GM19023 (cell line): ENCODE measurements at regions not wholly inside any gene's neighbourhood (a gene's known extent, or its start where the extent isn't known, plus 50 kb on each side); places are given as distances from the start of the nearest gene placed in this dataset.
"Not testable (repeated sequence)": the region's sequence is repeated elsewhere in the genome, so short reads cannot be mapped to it uniquely, and the experiment has no call there.

ENCODE experiments used
- ATAC-seq: cut with Tn5 transposase; IDR thresholded peaks from one replicate; pipeline ENCODE4 v1.9.1; 2021; ENCODE audit warnings: mild to moderate bottlenecking, moderate library complexity; ENCODE audit not compliant: unreplicated experiment

GRCh38 chr20:48146877-48147276, 361.6 kb upstream of the SULF2 start:
- no peak for ATAC-seq

GRCh38 chr20:48146308-48146707, 361.0 kb upstream of the SULF2 start:
- ATAC-seq, result no peak

GRCh38 chr20:48143435-48144081, 358.3 kb upstream of the SULF2 start:
- ATAC-seq, result no peak

- ATAC-seq, result no peak
These were observed 357.2 kb upstream of the SULF2 start for GRCh38 chr20:48142516-48142773.

GRCh38 chr20:48141660-48142515, 356.6 kb upstream of the SULF2 start:
- no peak for ATAC-seq

- no peak for ATAC-seq
These were observed 354.2 kb upstream of the SULF2 start for GRCh38 chr20:48139262-48140041.

- no peak for ATAC-seq
These were observed 347.6 kb upstream of the SULF2 start for GRCh38 chr20:48132834-48133233.

- ATAC-seq, result no peak
These were observed 346.3 kb upstream of the SULF2 start for GRCh38 chr20:48131581-48131980.

- no peak for ATAC-seq
These were observed 344.2 kb upstream of the SULF2 start for GRCh38 chr20:48129345-48129942.

- no peak for ATAC-seq
These were observed 343.2 kb upstream of the SULF2 start for GRCh38 chr20:48128436-48128835.

GRCh38 chr20:48127964-48128363, 342.7 kb upstream of the SULF2 start:
- ATAC-seq, result not testable (repeated sequence)

- ATAC-seq, result not testable (repeated sequence)
These were observed 341.9 kb upstream of the SULF2 start for GRCh38 chr20:48127133-48127532.

- no peak for ATAC-seq
These were observed 341.0 kb upstream of the SULF2 start for GRCh38 chr20:48126227-48126740.

GRCh38 chr20:48124960-48125359, 339.7 kb upstream of the SULF2 start:
- no peak for ATAC-seq

GRCh38 chr20:48124181-48124782, 339.0 kb upstream of the SULF2 start:
- ATAC-seq, result no peak

GRCh38 chr20:48120120-48120519, 334.8 kb upstream of the SULF2 start:
- no peak for ATAC-seq

- not testable (repeated sequence) for ATAC-seq
These were observed 334.1 kb upstream of the SULF2 start for GRCh38 chr20:48119389-48119788.

GRCh38 chr20:48115502-48115901, 330.2 kb upstream of the SULF2 start:
- no peak for ATAC-seq

GRCh38 chr20:48107560-48107959, 322.3 kb upstream of the SULF2 start:
- no peak for ATAC-seq

GRCh38 chr20:48106428-48106827, 321.1 kb upstream of the SULF2 start:
- no peak for ATAC-seq

- ATAC-seq, result no peak
These were observed 320.2 kb upstream of the SULF2 start for GRCh38 chr20:48105526-48105925.
